ENCODE measurements at regions not wholly inside any gene's neighbourhood (a gene's known extent, or its start where the extent isn't known, plus 50 kb on each side); places are given as distances from the start of the nearest gene placed in this dataset.

GRCh38 chr11:131118247-131118646, 202.0 kb upstream of the SNX19 start:
- DNase-seq (ENCODE audit: low read depth, low spot score): no peak

- DNase-seq (ENCODE audit: low read depth, low spot score): no peak
Observed at GRCh38 chr11:131121426-131122333, 205.4 kb upstream of the SNX19 start.

GRCh38 chr11:131122448-131122847, 206.2 kb upstream of the SNX19 start:
- DNase-seq (ENCODE audit: low read depth, low spot score): no peak

- DNase-seq (ENCODE audit: low read depth, low spot score): no peak
Observed at GRCh38 chr11:131129474-131129873, 213.2 kb upstream of the SNX19 start.

- DNase-seq (ENCODE audit: low read depth, low spot score): no peak
Observed at GRCh38 chr11:131135611-131136010, 219.3 kb upstream of the SNX19 start.

- no peak for DNase-seq (ENCODE audit: low read depth, low spot score)
Observed at GRCh38 chr11:131136486-131136885, 220.2 kb upstream of the SNX19 start.

GRCh38 chr11:131137046-131137445, 220.8 kb upstream of the SNX19 start:
- no peak for DNase-seq (ENCODE audit: low read depth, low spot score)

- no peak for DNase-seq (ENCODE audit: low read depth, low spot score)
Observed at GRCh38 chr11:131138731-131139130, 222.5 kb upstream of the SNX19 start.

- no peak for DNase-seq (ENCODE audit: low read depth, low spot score)
Observed at GRCh38 chr11:131145791-131146190, 224.6 kb upstream of the NTM start.

- DNase-seq (ENCODE audit: low read depth, low spot score): no peak
Observed at GRCh38 chr11:131146827-131147490, 223.5 kb upstream of the NTM start.

- no peak for DNase-seq (ENCODE audit: low read depth, low spot score)
Observed at GRCh38 chr11:131154351-131154750, 216.1 kb upstream of the NTM start.

- no peak for DNase-seq (ENCODE audit: low read depth, low spot score)
Observed at GRCh38 chr11:131157678-131158077, 212.7 kb upstream of the NTM start.

- DNase-seq (ENCODE audit: low read depth, low spot score): no peak
Observed at GRCh38 chr11:131160846-131161245, 209.6 kb upstream of the NTM start.

GRCh38 chr11:131163613-131164012, 206.8 kb upstream of the NTM start:
- DNase-seq (ENCODE audit: low read depth, low spot score): no peak

GRCh38 chr11:131165036-131165435, 205.4 kb upstream of the NTM start:
- DNase-seq (ENCODE audit: low read depth, low spot score): no peak

GRCh38 chr11:131168839-131169713, 201.3 kb upstream of the NTM start:
- DNase-seq (ENCODE audit: low read depth, low spot score): no peak

- no peak for DNase-seq (ENCODE audit: low read depth, low spot score)
Observed at GRCh38 chr11:131172011-131172410, 198.4 kb upstream of the NTM start.

- DNase-seq (ENCODE audit: low read depth, low spot score): no peak
Observed at GRCh38 chr11:131178020-131178419, 192.4 kb upstream of the NTM start.

- no peak for DNase-seq (ENCODE audit: low read depth, low spot score)
Observed at GRCh38 chr11:131178596-131178995, 191.8 kb upstream of the NTM start.

- DNase-seq (ENCODE audit: low read depth, low spot score): no peak
Observed at GRCh38 chr11:131179836-131180235, 190.6 kb upstream of the NTM start.

- DNase-seq (ENCODE audit: low read depth, low spot score): no peak
Observed at GRCh38 chr11:131185915-131186314, 184.5 kb upstream of the NTM start.

GRCh38 chr11:131186629-131187101, 183.8 kb upstream of the NTM start:
- no peak for DNase-seq (ENCODE audit: low read depth, low spot score)
